GM12891 (cell line): ENCODE measurements at regions not wholly inside any gene's neighbourhood (a gene's known extent, or its start where the extent isn't known, plus 50 kb on each side); places are given as distances from the start of the nearest gene placed in this dataset.

Experiments used
- PAX5 ChIP-seq: IDR thresholded peaks from 2 replicates; pipeline ENCODE4 v1.6.1; 2011; ENCODE audit warnings: low read length, moderate library complexity, mild to moderate bottlenecking; ENCODE audit not compliant: insufficient read depth, severe bottlenecking
- POLR2A ChIP-seq: IDR thresholded peaks from 2 replicates; pipeline ENCODE4 v1.6.1; 2011; ENCODE audit warnings: low read depth, low read length, control low read depth
- POLR2AphosphoS5 ChIP-seq: IDR thresholded peaks from 2 replicates; pipeline ENCODE4 v1.6.1; 2011; ENCODE audit warnings: low read depth, low read length, control low read depth
- POU2F2 ChIP-seq: IDR thresholded peaks from 2 replicates; pipeline ENCODE4 v1.6.1; 2011; ENCODE audit warnings: low read depth, mild to moderate bottlenecking, control low read depth, low read length, moderate library complexity
- SPI1 ChIP-seq: IDR thresholded peaks from 2 replicates; pipeline ENCODE4 v1.6.1; 2011; ENCODE audit warnings: low read depth, low read length, control low read depth
- TAF1 ChIP-seq: IDR thresholded peaks from 2 replicates; pipeline ENCODE4 v1.6.1; 2011; ENCODE audit warnings: low read depth, low read length, control low read depth

DNA sequence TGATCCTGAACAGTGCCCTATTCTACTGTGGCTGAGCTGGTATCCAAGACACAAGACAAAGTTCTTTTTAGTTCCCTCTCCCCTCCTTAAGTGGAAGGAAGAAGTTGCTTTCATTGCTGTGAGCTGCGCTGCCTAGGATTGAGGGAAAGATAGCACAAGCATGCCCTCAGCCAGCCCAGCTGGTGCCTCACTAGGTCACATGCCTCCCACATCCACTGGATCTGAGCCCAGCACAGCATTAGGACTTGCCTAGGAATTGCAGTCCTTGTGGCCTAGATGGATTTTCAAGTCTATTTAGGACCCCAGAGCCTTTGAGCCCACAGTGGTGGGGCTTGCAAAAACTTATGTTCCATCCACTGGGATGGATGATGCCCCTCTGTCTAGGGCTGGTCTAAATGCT lies 214.2 kb downstream of the ZNF248 start:
- TF ChIP-seq POLR2A (no peak), TAF1 (no peak), POLR2AphosphoS5 (no peak), POU2F2 (no peak), PAX5 (no peak), SPI1 (no peak)
